ENCODE measurements at regions not wholly inside any gene's neighbourhood (a gene's known extent, or its start where the extent isn't known, plus 50 kb on each side); places are given as distances from the start of the nearest gene placed in this dataset.

- no peaks in the 10 kb centered on the region for H3K9me3 ChIP-seq (ENCODE audit: control insufficient read depth, low read length)
- H3K27ac ChIP-seq (ENCODE audit: low read depth, low read length, severe bottlenecking), result no peak overlapping the region
- H3K4me3 ChIP-seq (ENCODE audit: extremely low read depth, insufficient read depth, low read length, poor library complexity, severe bottlenecking), result no peak overlapping the region
- H3K36me3 ChIP-seq (ENCODE audit: control insufficient read depth, insufficient read depth, low read length), result no peaks in the 10 kb centered on the region
- peaks cover 10% of the 10 kb centered on the region for H3K4me1 ChIP-seq (ENCODE audit: control insufficient read depth, insufficient read depth, low read length, poor library complexity, severe bottlenecking)
- 85 to 100% methylated on average over 1 to 2 of the region's 4 CpGs for WGBS, 2 experiments (ENCODE audit: insufficient coverage in 2 of 2)
Measured at GRCh38 chr17:65393514-65393913, 167.9 kb downstream of the AXIN2 start.

GRCh38 chr17:65389949-65390348, 171.5 kb downstream of the AXIN2 start:
- H3K27ac ChIP-seq (ENCODE audit: low read depth, low read length, severe bottlenecking), result peak overlapping the region; percentile 84
- no peaks in the 10 kb centered on the region for H3K9me3 ChIP-seq (ENCODE audit: control insufficient read depth, low read length)
- H3K36me3 ChIP-seq (ENCODE audit: control insufficient read depth, insufficient read depth, low read length), result no peaks in the 10 kb centered on the region
- WGBS, 2 experiments (ENCODE audit: insufficient coverage in 2 of 2), result 81 to 91% methylated on average over 4 of the region's 4 CpGs
- peaks cover 11% of the 10 kb centered on the region for H3K4me1 ChIP-seq (ENCODE audit: control insufficient read depth, insufficient read depth, low read length, poor library complexity, severe bottlenecking)
- H3K4me3 ChIP-seq (ENCODE audit: extremely low read depth, insufficient read depth, low read length, poor library complexity, severe bottlenecking), result no peak overlapping the region

- Histone ChIP-seq H3K27ac (ENCODE audit: low read depth, low read length, severe bottlenecking) (peak overlapping the region; percentile 84), H3K36me3 (ENCODE audit: control insufficient read depth, insufficient read depth, low read length) (no peaks in the 10 kb centered on the region), H3K9me3 (ENCODE audit: control insufficient read depth, low read length) (no peaks in the 10 kb centered on the region), H3K4me3 (ENCODE audit: extremely low read depth, insufficient read depth, low read length, poor library complexity, severe bottlenecking) (no peak overlapping the region), H3K4me1 (ENCODE audit: control insufficient read depth, insufficient read depth, low read length, poor library complexity, severe bottlenecking) (peaks cover 11% of the 10 kb centered on the region)
- 91 to 100% methylated on average over 1 of the region's 1 CpG for WGBS, 2 experiments (ENCODE audit: insufficient coverage in 2 of 2)
Measured at GRCh38 chr17:65389426-65389825, 172.0 kb downstream of the AXIN2 start.

GRCh38 chr17:65388911-65389310, 172.5 kb downstream of the AXIN2 start:
- peak overlapping the region; percentile 58 for H3K27ac ChIP-seq (ENCODE audit: low read depth, low read length, severe bottlenecking)
- H3K4me3 ChIP-seq (ENCODE audit: extremely low read depth, insufficient read depth, low read length, poor library complexity, severe bottlenecking), result no peak overlapping the region
- no peaks in the 10 kb centered on the region for H3K9me3 ChIP-seq (ENCODE audit: control insufficient read depth, low read length)
- no peaks in the 10 kb centered on the region for H3K36me3 ChIP-seq (ENCODE audit: control insufficient read depth, insufficient read depth, low read length)
- H3K4me1 ChIP-seq (ENCODE audit: control insufficient read depth, insufficient read depth, low read length, poor library complexity, severe bottlenecking), result peaks cover 11% of the 10 kb centered on the region
- WGBS, 2 experiments (ENCODE audit: insufficient coverage in 2 of 2), result 83% methylated on average over 1 of the region's 1 CpG; no CpG with 5 or more reads in 1 of the 2 experiments

GRCh38 chr17:65387322-65387721, 174.1 kb downstream of the AXIN2 start:
- H3K4me1 ChIP-seq (ENCODE audit: control insufficient read depth, insufficient read depth, low read length, poor library complexity, severe bottlenecking), result peaks cover 8% of the 10 kb centered on the region
- H3K27ac ChIP-seq (ENCODE audit: low read depth, low read length, severe bottlenecking), result no peak overlapping the region
- no peaks in the 10 kb centered on the region for H3K9me3 ChIP-seq (ENCODE audit: control insufficient read depth, low read length)
- no peak overlapping the region for H3K4me3 ChIP-seq (ENCODE audit: extremely low read depth, insufficient read depth, low read length, poor library complexity, severe bottlenecking)
- H3K36me3 ChIP-seq (ENCODE audit: control insufficient read depth, insufficient read depth, low read length), result no peaks in the 10 kb centered on the region
- WGBS, 2 experiments (ENCODE audit: insufficient coverage in 2 of 2), result 94 to 95% methylated on average over 4 to 5 of the region's 5 CpGs

GRCh38 chr17:65385726-65386125, 175.7 kb downstream of the AXIN2 start:
- 95 to 96% methylated on average over 12 to 15 of the region's 15 CpGs for WGBS, 2 experiments (ENCODE audit: insufficient coverage in 2 of 2)
- peaks cover 3% of the 10 kb centered on the region for H3K9me3 ChIP-seq (ENCODE audit: control insufficient read depth, low read length)
- no peak overlapping the region for H3K4me3 ChIP-seq (ENCODE audit: extremely low read depth, insufficient read depth, low read length, poor library complexity, severe bottlenecking)
- H3K4me1 ChIP-seq (ENCODE audit: control insufficient read depth, insufficient read depth, low read length, poor library complexity, severe bottlenecking), result peaks cover 8% of the 10 kb centered on the region
- H3K27ac ChIP-seq (ENCODE audit: low read depth, low read length, severe bottlenecking), result no peak overlapping the region
- no peaks in the 10 kb centered on the region for H3K36me3 ChIP-seq (ENCODE audit: control insufficient read depth, insufficient read depth, low read length)

- Histone ChIP-seq H3K4me1 (ENCODE audit: control insufficient read depth, insufficient read depth, low read length, poor library complexity, severe bottlenecking) (peaks cover 8% of the 10 kb centered on the region), H3K27ac (ENCODE audit: low read depth, low read length, severe bottlenecking) (no peak overlapping the region), H3K9me3 (ENCODE audit: control insufficient read depth, low read length) (peaks cover 3% of the 10 kb centered on the region), H3K36me3 (ENCODE audit: control insufficient read depth, insufficient read depth, low read length) (no peaks in the 10 kb centered on the region), H3K4me3 (ENCODE audit: extremely low read depth, insufficient read depth, low read length, poor library complexity, severe bottlenecking) (no peak overlapping the region)
- 86 to 100% methylated on average over 2 of the region's 3 CpGs for WGBS, 2 experiments (ENCODE audit: insufficient coverage in 2 of 2)
Measured at GRCh38 chr17:65385071-65385470, 176.4 kb downstream of the AXIN2 start.

- WGBS, 2 experiments (ENCODE audit: insufficient coverage in 2 of 2), result 71 to 100% methylated on average over 1 of the region's 3 CpGs
- H3K36me3 ChIP-seq (ENCODE audit: control insufficient read depth, insufficient read depth, low read length), result no peaks in the 10 kb centered on the region
- no peaks in the 10 kb centered on the region for H3K4me1 ChIP-seq (ENCODE audit: control insufficient read depth, insufficient read depth, low read length, poor library complexity, severe bottlenecking)
- H3K4me3 ChIP-seq (ENCODE audit: extremely low read depth, insufficient read depth, low read length, poor library complexity, severe bottlenecking), result no peak overlapping the region
- no peak overlapping the region for H3K27ac ChIP-seq (ENCODE audit: low read depth, low read length, severe bottlenecking)
- peaks cover 3% of the 10 kb centered on the region for H3K9me3 ChIP-seq (ENCODE audit: control insufficient read depth, low read length)
Measured at GRCh38 chr17:65381152-65381551, 180.3 kb downstream of the AXIN2 start.

GRCh38 chr17:65374966-65375365, 186.5 kb downstream of the AXIN2 start:
- no peaks in the 10 kb centered on the region for H3K9me3 ChIP-seq (ENCODE audit: control insufficient read depth, low read length)
- H3K4me3 ChIP-seq (ENCODE audit: extremely low read depth, insufficient read depth, low read length, poor library complexity, severe bottlenecking), result no peak overlapping the region
- H3K27ac ChIP-seq (ENCODE audit: low read depth, low read length, severe bottlenecking), result no peak overlapping the region
- no peaks in the 10 kb centered on the region for H3K36me3 ChIP-seq (ENCODE audit: control insufficient read depth, insufficient read depth, low read length)
- 92% methylated on average over 3 of the region's 3 CpGs for whole genome bisulfite sequencing, 2 experiments (ENCODE audit: insufficient coverage in 2 of 2)
- H3K4me1 ChIP-seq (ENCODE audit: control insufficient read depth, insufficient read depth, low read length, poor library complexity, severe bottlenecking), result no peaks in the 10 kb centered on the region

- no peak overlapping the region for H3K4me3 ChIP-seq (ENCODE audit: extremely low read depth, insufficient read depth, low read length, poor library complexity, severe bottlenecking)
- H3K4me1 ChIP-seq (ENCODE audit: control insufficient read depth, insufficient read depth, low read length, poor library complexity, severe bottlenecking), result no peaks in the 10 kb centered on the region
- H3K27ac ChIP-seq (ENCODE audit: low read depth, low read length, severe bottlenecking), result no peak overlapping the region
- H3K9me3 ChIP-seq (ENCODE audit: control insufficient read depth, low read length), result no peaks in the 10 kb centered on the region
- WGBS, 2 experiments (ENCODE audit: insufficient coverage in 2 of 2), result 100% methylated on average over 2 of the region's 2 CpGs; no CpG with 5 or more reads in 1 of the 2 experiments
- no peaks in the 10 kb centered on the region for H3K36me3 ChIP-seq (ENCODE audit: control insufficient read depth, insufficient read depth, low read length)
Measured at GRCh38 chr17:65371702-65372101, 189.7 kb downstream of the AXIN2 start.

- no peaks in the 10 kb centered on the region for H3K4me1 ChIP-seq (ENCODE audit: control insufficient read depth, insufficient read depth, low read length, poor library complexity, severe bottlenecking)
- H3K27ac ChIP-seq (ENCODE audit: low read depth, low read length, severe bottlenecking), result no peak overlapping the region
- H3K4me3 ChIP-seq (ENCODE audit: extremely low read depth, insufficient read depth, low read length, poor library complexity, severe bottlenecking), result no peak overlapping the region
- 87 to 97% methylated on average over 15 of the region's 15 CpGs for WGBS, 2 experiments (ENCODE audit: insufficient coverage in 2 of 2)
- no peaks in the 10 kb centered on the region for H3K36me3 ChIP-seq (ENCODE audit: control insufficient read depth, insufficient read depth, low read length)
- H3K9me3 ChIP-seq (ENCODE audit: control insufficient read depth, low read length), result no peaks in the 10 kb centered on the region
Measured at GRCh38 chr17:65370669-65371131, 190.7 kb downstream of the AXIN2 start.

Data from mesodermal cell (in vitro differentiated cells).